Endothelial cell of umbilical vein (primary cell): ENCODE measurements at regions not wholly inside any gene's neighbourhood (a gene's known extent, or its start where the extent isn't known, plus 50 kb on each side); places are given as distances from the start of the nearest gene placed in this dataset.

ENCODE experiments used
- FOS ChIP-seq: IDR thresholded peaks from 2 replicates; pipeline ENCODE4 v1.6.1; 2011; ENCODE audit warnings: mild to moderate bottlenecking, low read length, moderate library complexity, borderline replicate concordance; ENCODE audit not compliant: insufficient read depth
- POLR2A ChIP-seq: IDR thresholded peaks from 2 replicates; pipeline ENCODE4 v1.6.1; 2012; ENCODE audit warnings: low read depth, mild to moderate bottlenecking, control low read depth, low read length
- TF ChIP-seq, protein P1 (sequence below), 2 donors: IDR thresholded peaks; 1 replicate in 1 of 2; 2 replicates in 1 of 2; pipeline ENCODE4 v1.5.1; 2011; ENCODE audit warnings: low read length in 2 of 2, mild to moderate bottlenecking in 2 of 2, moderate library complexity in 2 of 2, control low read depth in 1 of 2, inconsistent platforms in 1 of 2, low read depth in 1 of 2; ENCODE audit not compliant: insufficient read depth in 1 of 2; ENCODE audit errors: extremely low read depth in 1 of 2

DNA sequence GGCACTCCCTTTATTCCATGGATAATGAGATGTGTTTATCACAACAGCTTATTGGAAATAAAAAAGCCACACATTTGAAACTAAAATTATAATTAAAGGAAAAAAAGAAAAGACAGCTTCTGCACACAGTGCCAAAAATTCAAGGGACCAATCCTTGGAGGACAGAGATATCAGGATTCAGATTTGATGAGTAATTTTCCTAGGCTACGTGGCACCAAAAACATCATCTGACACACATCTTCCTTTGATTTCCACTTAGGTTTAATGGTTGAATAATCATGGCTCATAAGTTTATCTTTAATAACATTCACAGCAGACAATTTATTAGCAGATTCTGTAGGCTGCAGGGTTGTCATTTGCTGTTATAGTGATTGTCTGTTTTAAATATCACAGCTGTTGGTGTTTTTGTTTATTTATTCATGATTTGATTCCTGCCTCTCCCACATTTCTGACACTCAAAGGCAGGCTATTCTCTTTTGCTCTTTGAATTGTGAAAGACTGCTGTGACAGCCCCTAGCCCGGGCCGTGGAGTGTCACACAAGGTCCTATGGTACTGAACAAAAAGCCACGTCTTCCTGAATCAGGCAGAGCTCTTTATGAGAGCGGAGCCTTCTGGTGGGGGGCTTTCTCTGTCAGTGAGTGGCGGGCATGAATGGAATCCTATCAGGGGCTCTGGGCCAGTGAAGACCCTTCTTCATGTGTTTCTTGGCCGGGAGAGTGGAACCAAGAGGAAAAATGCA is 708.5 kb downstream of the SQOR start:
- no peak for TF ChIP-seq POLR2A
- TF ChIP-seq, protein P1, sequence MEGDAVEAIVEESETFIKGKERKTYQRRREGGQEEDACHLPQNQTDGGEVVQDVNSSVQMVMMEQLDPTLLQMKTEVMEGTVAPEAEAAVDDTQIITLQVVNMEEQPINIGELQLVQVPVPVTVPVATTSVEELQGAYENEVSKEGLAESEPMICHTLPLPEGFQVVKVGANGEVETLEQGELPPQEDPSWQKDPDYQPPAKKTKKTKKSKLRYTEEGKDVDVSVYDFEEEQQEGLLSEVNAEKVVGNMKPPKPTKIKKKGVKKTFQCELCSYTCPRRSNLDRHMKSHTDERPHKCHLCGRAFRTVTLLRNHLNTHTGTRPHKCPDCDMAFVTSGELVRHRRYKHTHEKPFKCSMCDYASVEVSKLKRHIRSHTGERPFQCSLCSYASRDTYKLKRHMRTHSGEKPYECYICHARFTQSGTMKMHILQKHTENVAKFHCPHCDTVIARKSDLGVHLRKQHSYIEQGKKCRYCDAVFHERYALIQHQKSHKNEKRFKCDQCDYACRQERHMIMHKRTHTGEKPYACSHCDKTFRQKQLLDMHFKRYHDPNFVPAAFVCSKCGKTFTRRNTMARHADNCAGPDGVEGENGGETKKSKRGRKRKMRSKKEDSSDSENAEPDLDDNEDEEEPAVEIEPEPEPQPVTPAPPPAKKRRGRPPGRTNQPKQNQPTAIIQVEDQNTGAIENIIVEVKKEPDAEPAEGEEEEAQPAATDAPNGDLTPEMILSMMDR (IDR thresholded peaks at IDR 0.05; ENCODE audit: extremely low read depth in 1 of 2, insufficient read depth in 1 of 2, low read depth in 1 of 2, low read length in 2 of 2), result no peak
- TF ChIP-seq FOS, result no peak
